ENCODE measurements at regions not wholly inside any gene's neighbourhood (a gene's known extent, or its start where the extent isn't known, plus 50 kb on each side); places are given as distances from the start of the nearest gene placed in this dataset.

DNA sequence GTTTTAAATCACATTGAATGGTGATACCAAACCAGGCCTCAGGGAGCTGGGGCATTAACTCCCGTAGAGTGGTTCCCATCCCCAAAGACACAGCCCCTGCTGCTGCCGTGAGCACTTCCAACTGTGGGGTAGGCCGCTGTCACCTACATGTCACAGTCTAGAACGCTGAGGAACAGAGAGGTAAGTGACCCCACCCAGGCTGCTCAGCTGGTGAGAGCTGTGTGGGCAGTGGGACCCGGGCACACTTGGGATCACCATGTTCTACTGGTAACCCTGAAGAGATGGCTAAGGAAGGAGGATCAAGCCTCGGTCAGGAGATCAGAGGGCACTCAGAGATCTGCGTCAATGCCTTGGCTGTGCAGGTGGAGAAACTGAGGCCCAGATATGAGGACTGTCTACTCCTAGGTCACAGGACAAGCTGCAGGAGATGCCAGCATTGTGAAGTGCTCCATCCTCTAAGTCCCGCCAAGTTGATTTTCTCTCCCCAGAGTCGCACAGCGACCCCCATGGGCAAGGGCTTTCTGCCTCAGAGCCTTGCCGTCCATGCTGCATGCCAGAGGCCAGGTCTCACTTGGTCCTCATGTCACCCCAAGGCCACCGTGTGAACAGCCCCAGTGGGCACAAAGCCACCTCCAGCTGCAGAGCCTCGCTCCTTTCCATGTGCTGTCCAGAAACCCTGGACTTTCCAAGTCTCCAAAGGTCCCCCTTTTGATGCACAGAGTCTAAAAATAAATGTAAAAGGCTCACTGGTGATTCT is 144.2 kb upstream of the OTOS start:
- DNase-seq (ENCODE audit: low read depth in 2 of 2), result no peak

DNA sequence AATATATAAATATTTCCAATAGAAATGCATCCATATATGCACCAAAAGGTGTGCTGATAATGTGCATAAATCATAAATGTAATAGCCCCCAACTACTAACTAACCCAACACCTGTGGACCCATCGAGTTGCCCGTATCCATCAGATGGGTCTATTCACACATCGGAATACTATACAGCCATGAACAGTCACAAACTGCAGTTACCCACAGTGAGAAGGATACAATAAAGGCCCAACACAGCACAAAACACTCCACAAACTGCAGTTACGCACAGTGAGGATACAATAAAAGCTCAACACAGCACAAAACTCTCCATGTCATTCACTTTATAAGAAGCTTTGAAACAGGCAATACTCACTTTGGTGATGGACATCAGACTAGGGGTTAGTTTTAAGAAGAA is 145.3 kb upstream of the OTOS start:
- DNase-seq (ENCODE audit: low read depth in 2 of 2), result no peak

DNA sequence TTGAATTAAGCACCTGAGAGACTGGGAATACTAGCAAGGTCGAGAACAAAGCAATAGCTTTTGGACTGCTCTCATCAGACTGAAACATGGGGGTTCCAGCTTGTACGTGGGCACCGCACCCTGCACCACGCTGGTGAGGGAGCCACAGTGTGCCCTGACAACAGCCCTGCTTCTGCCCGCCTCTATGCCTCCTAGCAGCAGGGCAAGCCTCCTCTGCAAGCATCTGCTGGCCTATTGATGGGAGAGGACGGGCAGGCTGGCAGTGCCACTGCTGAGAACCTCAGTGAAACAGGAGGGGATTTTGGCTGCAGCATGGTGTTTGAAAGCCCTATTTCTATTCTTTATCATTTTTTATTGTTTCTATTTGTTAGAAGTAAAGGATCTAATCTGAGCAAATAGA is 146.1 kb upstream of the OTOS start:
- no peak for DNase-seq (ENCODE audit: low read depth in 2 of 2)

DNA sequence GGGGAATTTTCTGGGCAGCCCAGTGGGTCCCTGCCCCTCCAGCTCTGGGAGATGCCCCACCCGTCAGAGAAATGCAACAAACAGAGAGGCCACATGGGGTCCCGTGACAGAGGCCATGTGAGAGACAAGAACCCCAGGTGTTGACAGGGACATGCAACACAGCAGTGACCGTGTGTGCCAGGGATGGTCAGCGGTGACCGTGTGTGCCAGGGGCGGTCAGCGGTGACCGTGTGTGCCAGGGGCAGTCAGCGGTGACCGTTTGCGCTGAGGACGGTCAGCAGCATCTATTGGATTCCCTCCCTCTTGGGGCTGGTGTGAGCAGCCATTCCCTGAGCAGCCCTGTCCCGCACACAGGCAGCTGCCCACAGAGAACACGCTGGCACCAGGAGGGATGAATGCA is 146.6 kb upstream of the OTOS start:
- no peak for DNase-seq (ENCODE audit: low read depth in 2 of 2)

DNA sequence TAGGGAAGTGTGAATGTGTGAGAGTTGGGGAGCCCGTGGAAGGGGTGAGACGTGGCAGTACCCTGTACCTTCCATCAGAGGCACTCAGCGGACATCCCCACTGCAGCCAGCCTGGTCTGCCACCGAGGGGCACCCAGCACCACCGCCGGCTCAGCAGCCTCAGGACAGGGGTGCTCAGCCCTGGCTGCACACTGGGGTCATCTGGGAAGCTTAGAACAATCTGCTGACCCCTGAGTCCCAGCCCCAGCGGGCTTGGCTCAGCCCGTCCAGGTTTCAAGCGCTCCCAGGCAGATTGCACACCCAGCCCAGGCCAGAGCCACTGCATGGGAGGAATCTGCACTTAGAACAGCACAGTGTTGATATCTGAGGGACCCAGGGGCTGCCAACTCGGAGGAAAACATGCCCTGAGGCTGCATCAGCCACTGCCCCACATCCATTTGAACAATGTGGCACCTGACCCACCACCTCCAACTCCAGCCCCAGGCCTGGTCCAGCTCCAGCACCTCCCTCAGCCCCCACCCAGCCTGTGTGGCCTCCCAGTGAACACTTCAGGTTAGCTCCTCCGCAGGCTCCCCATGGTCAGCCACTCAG is 147.1 kb upstream of the OTOS start:
- no peak for DNase-seq (ENCODE audit: low read depth in 2 of 2)

DNA sequence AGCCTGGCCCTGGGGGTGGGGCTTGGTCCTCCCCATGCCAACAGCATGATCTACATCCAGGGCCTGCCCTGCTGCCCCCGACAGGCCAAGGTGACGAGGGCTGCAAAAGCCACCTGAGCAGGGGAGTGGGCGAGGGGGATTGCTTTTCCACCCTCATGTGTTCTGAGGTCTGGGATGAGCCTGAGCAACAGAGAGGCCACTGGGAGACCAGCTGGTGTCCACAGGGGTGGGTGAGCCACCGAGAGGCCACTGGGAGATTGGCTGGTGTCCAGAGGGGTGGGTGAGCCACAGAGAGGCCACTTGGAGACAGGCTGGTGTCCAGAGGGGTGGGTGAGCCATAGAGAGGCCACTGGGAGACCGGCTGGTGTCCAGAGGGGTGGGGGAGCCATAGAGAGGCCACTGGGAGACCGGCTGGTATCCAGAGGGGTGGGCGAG is 147.4 kb upstream of the GPC1 start:
- DNase-seq (ENCODE audit: low read depth in 2 of 2), result no peak

DNA sequence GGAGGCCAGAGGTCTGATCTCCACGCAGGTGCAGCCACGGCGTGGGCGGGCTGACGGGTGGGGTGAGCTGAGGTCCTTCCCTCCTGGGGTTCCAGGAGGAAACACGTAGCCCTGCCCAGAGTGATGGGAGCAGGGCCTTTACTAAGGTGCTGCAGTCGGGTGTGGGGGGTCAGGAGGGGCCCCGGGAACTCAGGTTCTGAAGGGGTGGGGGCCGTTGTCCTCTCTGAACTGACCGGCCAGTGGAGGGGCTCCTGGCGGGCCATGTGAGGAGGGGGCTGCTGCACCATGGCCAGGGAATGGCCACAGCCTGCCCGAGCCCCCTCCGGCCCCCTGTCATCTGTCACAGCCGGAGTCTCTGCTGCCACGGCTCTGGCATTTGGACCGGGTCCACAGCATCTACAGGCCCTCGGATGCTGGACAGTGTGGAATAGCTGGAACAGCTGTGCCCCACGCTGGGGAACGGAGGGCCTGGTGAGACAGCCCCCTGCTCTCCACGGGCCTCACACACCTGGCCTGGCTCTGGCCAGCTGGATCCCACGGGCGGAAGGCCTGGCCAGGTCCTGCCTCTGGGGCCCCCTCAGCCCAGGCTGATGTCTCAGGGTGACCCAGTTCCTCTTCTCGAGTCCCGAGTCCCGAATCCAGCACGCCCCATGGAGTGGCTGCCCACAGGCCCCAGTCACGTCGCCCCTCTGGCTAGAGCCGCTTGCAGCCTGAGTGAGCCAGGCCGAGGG is 145.6 kb upstream of the GPC1 start:
- no peak for DNase-seq (ENCODE audit: low read depth in 2 of 2)

DNA sequence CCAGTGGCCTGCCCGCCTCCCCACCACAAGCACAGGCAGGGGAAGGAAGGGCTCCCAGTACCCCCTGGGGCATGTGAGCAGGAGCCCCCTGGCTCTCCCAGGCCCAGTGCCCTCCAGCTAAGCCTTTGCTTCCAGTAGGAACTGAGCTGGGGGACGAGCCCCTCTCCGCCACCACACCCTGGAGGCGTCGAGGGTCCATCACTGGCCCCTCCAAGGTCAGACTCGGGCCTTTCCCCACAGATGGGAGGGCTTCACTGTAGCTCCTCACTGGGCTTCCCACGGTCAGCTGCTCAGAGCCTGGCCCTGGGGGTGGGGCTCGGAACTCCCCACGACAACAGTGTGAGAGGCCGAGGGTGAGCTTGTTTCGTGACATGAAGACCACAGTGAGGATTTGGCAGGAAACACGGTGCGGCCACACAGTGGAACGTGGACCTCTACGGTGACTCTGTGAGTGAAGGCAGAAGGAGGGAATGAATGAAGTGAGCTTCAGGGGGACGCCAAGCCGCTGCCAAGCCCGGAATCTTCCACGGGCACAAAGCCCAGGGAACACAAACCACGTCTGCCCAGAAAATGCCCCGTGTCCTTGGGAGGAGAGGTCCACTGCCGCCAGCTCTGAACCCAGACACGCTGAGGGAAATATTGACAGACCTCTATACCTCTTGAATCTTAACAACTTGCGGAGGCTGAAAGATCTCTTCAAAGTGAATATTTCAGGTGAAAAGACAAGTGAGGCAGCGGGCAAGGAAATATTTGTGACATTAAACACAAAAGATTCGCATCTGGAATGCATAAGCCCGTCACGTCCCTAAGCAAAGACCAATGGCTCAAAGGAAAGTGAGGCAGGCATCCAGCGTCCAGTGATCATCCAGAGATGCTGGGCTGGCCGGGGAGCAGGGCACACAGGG is 144.8 kb upstream of the GPC1 start:
- DNase-seq (ENCODE audit: low read depth in 2 of 2), result no peak

DNA sequence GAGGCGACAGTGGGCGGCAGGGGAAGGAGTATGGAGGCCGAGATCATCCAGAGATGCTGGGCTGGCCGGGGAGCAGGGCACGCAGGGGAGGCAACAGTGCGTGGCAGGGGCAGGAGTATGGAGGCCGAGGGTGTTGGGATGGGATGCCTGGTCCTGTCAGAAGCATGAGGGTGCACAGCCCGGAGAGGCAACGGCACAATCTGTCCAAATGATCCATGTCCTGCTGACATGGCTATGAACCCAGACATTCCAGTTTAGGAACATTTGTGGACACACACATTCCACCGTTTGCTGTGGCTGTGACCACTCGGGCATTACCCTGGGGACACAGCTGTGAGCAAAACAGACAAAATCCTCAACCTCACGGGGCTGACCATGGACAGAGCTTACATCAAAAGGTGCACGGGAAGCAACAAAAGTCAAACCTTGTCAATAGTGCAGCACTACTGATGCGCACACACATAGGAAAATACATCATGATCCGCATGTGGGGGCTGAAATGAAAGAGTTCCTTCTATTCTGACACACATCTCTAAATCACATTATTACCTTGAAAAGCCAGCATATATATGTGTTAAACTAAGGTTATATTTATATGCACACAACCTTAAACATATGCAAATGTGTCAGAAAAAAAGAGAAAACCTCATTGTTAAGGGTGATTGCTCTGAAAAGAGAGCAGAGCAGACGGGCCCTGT is 144.0 kb upstream of the GPC1 start:
- DNase-seq (ENCODE audit: low read depth in 2 of 2), result no peak

DNA sequence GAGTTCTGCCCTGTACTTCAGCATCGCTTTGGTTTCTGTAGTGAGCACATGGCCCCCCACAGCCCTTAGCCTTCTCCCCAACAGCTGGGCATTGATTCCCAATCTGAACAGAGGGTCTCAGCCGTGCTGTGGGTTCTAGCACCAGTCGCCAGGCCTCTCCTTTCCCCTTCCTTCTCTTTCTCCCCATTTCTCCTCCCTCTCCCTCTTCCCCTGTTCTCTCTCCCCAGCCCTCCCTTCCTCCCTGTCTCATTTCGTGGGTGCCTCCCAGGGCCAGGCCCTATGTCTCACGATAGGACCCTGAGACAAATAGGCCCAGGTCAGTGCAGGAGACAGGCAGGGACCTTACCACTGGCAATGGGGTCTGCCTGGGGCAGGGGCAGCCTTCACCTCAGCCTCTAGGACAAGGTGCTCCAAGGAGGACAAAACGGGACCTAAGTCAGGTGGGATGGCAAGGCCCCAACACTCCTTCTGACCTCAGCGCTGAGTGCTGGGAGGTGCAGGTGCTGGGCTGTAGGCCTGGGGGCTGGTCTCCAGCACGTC is 143.4 kb upstream of the GPC1 start:
- DNase-seq (ENCODE audit: low read depth in 2 of 2), result no peak

DNA sequence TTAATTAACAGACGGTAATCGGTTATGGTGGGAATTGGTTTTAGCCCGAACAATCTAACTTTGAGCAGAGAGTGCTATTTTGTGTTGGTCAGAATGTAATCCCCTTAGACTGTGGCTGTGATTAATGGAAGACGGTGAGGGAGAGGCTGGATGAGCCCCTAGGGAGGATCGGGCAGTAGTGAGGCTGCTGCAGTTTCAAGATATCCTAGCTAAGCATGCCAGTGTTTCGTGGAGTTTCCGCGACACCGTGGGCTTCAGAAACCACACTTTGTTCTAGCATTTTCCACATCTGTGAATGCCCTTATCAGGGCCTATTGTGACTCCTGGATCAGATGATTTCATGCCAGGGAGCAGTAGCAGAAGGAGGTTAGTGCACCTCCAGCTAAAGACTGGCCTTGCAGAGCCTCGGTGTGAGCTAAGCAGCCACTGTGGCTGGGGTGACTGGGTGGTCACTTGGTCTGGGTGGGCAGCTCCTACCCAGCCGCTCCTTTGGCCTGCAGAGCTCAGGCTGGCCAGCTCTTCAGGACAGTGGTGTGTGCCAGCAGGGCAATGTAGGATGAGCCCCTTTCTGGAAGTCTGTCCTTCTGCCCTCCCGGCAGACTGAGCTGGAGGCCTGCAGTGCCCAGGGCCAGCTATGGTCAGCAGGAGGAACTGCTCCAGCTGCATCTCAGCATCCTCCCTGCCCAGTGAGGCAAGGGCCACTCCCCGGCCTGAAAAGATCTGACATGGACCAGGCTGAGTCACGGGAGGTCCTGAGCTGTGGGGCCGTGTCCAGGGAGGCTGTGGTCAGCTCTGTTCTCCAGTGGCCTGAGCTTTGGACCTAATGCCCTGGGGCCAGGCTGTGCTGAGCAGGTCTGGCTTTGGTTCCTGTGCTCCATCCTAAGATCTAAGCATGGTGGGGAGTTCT is 142.6 kb upstream of the GPC1 start:
- no peak for DNase-seq (ENCODE audit: low read depth in 2 of 2)

DNA sequence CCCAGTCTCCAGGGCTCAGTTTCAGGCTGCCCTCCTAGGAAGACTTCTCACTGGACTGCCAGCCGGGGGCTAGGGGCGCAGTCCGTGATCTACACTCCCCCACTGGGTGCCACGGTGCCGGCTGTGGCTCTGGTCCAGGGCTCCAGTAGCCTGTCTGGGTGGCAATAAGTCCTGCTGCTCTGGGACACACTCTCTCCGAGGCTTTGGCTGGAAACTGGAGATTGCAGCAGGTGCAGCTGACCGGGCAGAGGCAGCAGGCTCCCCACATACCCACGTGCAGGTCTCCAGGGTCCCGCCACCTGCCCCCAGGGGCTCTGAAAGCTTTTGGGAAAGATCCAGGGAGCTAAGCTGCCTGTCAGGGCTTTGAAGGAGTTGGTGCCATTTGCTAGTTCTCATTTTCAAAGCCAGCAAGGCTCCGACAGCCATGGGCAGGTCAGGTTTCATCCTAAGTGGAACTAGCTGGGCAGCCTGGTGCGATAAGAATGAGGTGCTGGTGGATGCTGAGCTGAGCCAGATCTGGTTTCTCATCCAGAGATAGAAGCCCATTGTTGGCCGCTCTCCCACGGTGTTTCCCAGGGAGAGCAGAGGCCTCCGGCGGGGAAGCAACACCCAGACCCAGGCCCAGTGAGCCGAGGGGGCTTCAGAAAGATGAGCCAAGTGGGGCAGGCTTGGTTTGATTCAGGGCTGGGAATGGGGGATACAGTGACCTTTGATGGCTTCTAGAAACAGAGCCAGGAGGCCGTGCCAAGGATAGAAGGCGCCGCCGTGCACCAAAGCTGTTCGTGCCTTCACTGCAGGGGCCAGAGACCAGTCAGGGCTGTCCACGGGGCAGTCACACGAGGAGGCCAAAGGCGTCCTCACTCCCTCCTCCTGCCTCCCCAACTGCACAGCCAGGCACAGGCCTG is 141.7 kb upstream of the GPC1 start:
- DNase-seq (ENCODE audit: low read depth in 2 of 2), result no peak

DNA sequence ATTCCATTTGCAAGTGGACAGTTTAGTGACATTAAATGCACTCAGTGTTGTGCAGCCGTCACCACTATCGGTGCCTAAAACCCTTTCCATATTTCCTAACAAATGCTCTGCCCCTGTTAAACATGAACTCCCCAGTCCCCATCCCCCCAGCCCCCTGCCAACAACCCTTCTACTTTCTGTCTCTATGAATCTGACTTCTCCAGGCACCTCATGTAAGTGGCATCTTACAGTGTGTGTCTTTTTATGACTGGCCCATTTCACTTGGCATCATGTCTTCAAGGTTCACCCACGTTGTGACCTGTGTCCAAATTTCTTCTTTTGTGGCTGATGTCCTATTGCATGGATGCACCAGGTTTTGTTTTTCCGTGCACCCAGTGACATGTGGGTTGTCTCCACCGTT is 140.9 kb upstream of the GPC1 start:
- DNase-seq (ENCODE audit: low read depth in 2 of 2), result no peak

DNA sequence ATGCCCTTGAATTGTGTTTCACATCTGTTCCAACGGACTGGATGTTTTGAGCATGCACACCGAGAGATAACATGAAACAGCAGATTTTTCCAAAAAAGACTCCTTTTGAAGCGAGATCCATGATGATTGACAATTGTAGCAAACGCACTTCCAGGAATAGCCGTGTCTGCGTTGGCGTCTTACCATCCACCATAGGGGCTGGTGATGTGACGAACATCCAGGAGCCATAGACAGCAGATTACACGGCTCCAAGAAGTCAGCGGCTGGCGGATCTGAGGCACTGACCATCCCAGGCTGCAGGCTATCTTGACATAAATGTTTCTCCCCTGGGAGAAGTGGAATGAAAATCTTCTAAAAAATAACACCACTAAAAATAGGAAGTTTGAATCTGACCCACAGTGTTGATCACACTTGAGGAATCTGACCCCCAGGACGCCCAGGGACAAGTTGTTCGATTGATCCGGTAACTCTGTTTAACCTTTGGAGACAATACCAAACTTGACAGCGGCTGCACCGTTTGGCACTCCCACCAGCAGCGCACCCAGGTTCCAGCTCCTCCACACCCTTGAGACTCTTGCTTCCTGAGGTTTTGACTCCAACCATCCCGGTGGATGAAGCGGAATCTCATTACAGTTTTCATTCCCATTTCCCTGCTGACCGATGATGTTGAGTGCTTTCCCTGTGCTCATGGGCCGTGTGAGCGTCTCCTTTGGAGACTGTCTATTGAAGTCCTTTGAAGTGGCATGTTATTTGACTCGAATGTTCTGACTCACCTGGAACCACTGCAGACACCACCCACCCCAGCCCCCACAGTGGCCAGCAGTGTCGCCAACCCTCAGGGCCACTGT is 140.0 kb upstream of the GPC1 start:
- no peak for DNase-seq (ENCODE audit: low read depth in 2 of 2)

DNA sequence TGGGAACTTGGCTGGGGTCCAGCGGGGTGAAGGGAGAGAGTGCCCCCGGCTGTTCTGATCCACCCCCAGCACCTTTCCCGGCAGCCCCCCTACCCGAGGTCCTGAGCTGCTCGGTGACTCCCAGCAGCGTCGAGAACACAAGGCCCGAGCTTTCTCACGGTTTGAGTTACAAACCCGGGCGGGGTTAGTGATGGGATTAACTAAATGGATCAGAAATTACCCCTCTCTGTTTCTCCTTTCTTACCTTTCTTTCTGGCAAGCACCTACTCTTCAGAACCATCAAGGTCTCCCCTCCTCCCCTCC is 139.4 kb upstream of the GPC1 start:
- DNase-seq (ENCODE audit: low read depth in 2 of 2), result no peak

DNA sequence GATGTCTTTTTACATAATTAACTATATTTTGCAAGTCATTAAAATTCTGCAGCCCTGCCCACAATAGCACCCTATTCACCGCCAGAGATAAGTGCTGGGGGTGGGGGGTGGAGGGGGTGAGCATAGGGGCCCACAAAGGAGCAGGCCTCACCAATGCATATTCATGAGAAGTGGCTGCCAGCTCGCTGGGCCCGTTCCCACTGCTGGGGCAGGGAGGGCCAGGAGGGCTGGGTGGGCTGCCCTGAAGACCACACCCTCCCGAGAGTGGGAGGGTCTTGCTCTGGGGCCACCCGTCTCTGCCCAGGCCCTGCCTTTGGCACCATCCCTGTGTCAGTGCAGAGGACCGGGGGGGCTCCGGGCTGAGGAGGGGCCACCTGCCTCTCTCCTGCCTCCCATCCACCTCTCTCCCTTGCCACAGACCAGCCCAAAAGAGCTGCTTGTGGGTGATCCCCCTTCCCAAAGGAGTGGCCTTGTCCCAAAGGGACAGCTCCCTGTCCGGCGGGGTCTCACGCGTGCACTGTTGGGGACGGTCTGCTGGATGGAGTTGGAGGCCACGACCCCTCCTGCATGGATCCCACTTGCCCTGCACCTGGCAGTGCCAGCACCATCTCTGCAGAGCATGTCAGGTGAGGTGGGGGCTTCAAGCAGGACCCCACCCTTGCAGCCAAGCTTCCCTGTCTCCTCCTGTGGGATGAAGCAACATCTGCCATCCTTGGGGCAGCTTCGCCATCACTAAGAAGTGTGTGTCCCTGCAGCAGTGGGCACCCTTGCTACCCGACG is 138.8 kb upstream of the GPC1 start:
- DNase-seq (ENCODE audit: low read depth in 2 of 2), result no peak

Data from stimulated activated CD8-positive, alpha-beta memory T cell treated with anti-CD3 and anti-CD28 coated beads, Interleukin-2, amount 100 ng/mL, for 1 hour (primary cell).